ENCODE measurements at regions not wholly inside any gene's neighbourhood (a gene's known extent, or its start where the extent isn't known, plus 50 kb on each side); places are given as distances from the start of the nearest gene placed in this dataset.
"Not testable (repeated sequence)": the region's sequence is repeated elsewhere in the genome, so short reads cannot be mapped to it uniquely, and the experiment has no call there.

- not testable (repeated sequence) for DNase-seq (ENCODE audit: extremely low spot score, unreplicated experiment); H3K27me3 Mint-ChIP-seq (ENCODE audit: unreplicated experiment); H3K27ac Mint-ChIP-seq (ENCODE audit: unreplicated experiment); H3K4me3 Mint-ChIP-seq (ENCODE audit: unreplicated experiment); H3K9me3 Mint-ChIP-seq (ENCODE audit: unreplicated experiment); H3K4me1 Mint-ChIP-seq (ENCODE audit: unreplicated experiment); H3K36me3 Mint-ChIP-seq (ENCODE audit: unreplicated experiment)
These were observed 66.6 kb upstream of the LYSMD4 start for GRCh38 chr15:99799854-99800250.

GRCh38 chr15:99799182-99799853, 66.1 kb upstream of the LYSMD4 start:
- not testable (repeated sequence) for H3K27me3 Mint-ChIP-seq (ENCODE audit: unreplicated experiment); H3K4me3 Mint-ChIP-seq (ENCODE audit: unreplicated experiment)

GRCh38 chr15:99796940-99797870, 64.0 kb upstream of the LYSMD4 start:
- H3K4me1 Mint-ChIP-seq (ENCODE audit: unreplicated experiment); H3K27me3 Mint-ChIP-seq (ENCODE audit: unreplicated experiment): not testable (repeated sequence)

More at GRCh38 chr15:99799182-99799853, 66.1 kb upstream of the LYSMD4 start:
- H3K27ac Mint-ChIP-seq (ENCODE audit: unreplicated experiment); DNase-seq (ENCODE audit: extremely low spot score, unreplicated experiment); H3K36me3 Mint-ChIP-seq (ENCODE audit: unreplicated experiment); H3K9me3 Mint-ChIP-seq (ENCODE audit: unreplicated experiment); H3K4me1 Mint-ChIP-seq (ENCODE audit: unreplicated experiment): not testable (repeated sequence)

GRCh38 chr15:99791881-99792807, 58.9 kb upstream of the LYSMD4 start:
- not testable (repeated sequence) for H3K27ac Mint-ChIP-seq (ENCODE audit: unreplicated experiment); H3K4me3 Mint-ChIP-seq (ENCODE audit: unreplicated experiment); H3K36me3 Mint-ChIP-seq (ENCODE audit: unreplicated experiment); DNase-seq (ENCODE audit: extremely low spot score, unreplicated experiment); H3K4me1 Mint-ChIP-seq (ENCODE audit: unreplicated experiment); H3K9me3 Mint-ChIP-seq (ENCODE audit: unreplicated experiment)
- peaks cover 32% of the 10 kb centered on the region for H3K27me3 Mint-ChIP-seq (ENCODE audit: unreplicated experiment)

More at GRCh38 chr15:99796940-99797870, 64.0 kb upstream of the LYSMD4 start:
- not testable (repeated sequence) for H3K36me3 Mint-ChIP-seq (ENCODE audit: unreplicated experiment); DNase-seq (ENCODE audit: extremely low spot score, unreplicated experiment); H3K9me3 Mint-ChIP-seq (ENCODE audit: unreplicated experiment); H3K4me3 Mint-ChIP-seq (ENCODE audit: unreplicated experiment); H3K27ac Mint-ChIP-seq (ENCODE audit: unreplicated experiment)

- H3K4me3 Mint-ChIP-seq (ENCODE audit: unreplicated experiment); DNase-seq (ENCODE audit: extremely low spot score, unreplicated experiment); H3K36me3 Mint-ChIP-seq (ENCODE audit: unreplicated experiment); H3K9me3 Mint-ChIP-seq (ENCODE audit: unreplicated experiment); H3K4me1 Mint-ChIP-seq (ENCODE audit: unreplicated experiment); H3K27ac Mint-ChIP-seq (ENCODE audit: unreplicated experiment): not testable (repeated sequence)
- H3K27me3 Mint-ChIP-seq (ENCODE audit: unreplicated experiment), result peaks cover 46% of the 10 kb centered on the region
These were observed 57.5 kb upstream of the LYSMD4 start for GRCh38 chr15:99790751-99791150.

GRCh38 chr15:99788156-99788555, 54.9 kb upstream of the LYSMD4 start:
- Mint-ChIP-seq H3K4me3 (ENCODE audit: unreplicated experiment) (no peak overlapping the region), H3K9me3 (ENCODE audit: unreplicated experiment) (no peaks in the 10 kb centered on the region), H3K36me3 (ENCODE audit: unreplicated experiment) (no peaks in the 10 kb centered on the region), H3K4me1 (ENCODE audit: unreplicated experiment) (no peaks in the 10 kb centered on the region), H3K27me3 (ENCODE audit: unreplicated experiment) (peaks cover 56% of the 10 kb centered on the region), H3K27ac (ENCODE audit: unreplicated experiment) (no peak overlapping the region)
- no peak for DNase-seq (ENCODE audit: extremely low spot score, unreplicated experiment)
- no peak for TF ChIP-seq CTCF (IDR thresholded peaks at IDR 0.05)

- H3K4me3 Mint-ChIP-seq (ENCODE audit: unreplicated experiment); H3K9me3 Mint-ChIP-seq (ENCODE audit: unreplicated experiment); H3K36me3 Mint-ChIP-seq (ENCODE audit: unreplicated experiment); H3K27ac Mint-ChIP-seq (ENCODE audit: unreplicated experiment); DNase-seq (ENCODE audit: extremely low spot score, unreplicated experiment); H3K4me1 Mint-ChIP-seq (ENCODE audit: unreplicated experiment): not testable (repeated sequence)
- H3K27me3 Mint-ChIP-seq (ENCODE audit: unreplicated experiment), result peaks cover 69% of the 10 kb centered on the region
These were observed 51.6 kb upstream of the LYSMD4 start for GRCh38 chr15:99784800-99785199.

GRCh38 chr15:99783918-99784619, 50.8 kb upstream of the LYSMD4 start:
- not testable (repeated sequence) for DNase-seq (ENCODE audit: extremely low spot score, unreplicated experiment); H3K36me3 Mint-ChIP-seq (ENCODE audit: unreplicated experiment); H3K27ac Mint-ChIP-seq (ENCODE audit: unreplicated experiment); H3K4me1 Mint-ChIP-seq (ENCODE audit: unreplicated experiment); H3K9me3 Mint-ChIP-seq (ENCODE audit: unreplicated experiment); H3K4me3 Mint-ChIP-seq (ENCODE audit: unreplicated experiment)
- peaks cover 62% of the 10 kb centered on the region for H3K27me3 Mint-ChIP-seq (ENCODE audit: unreplicated experiment)

Data from osteocyte (in vitro differentiated cells).